GM19395 (cell line): ENCODE measurements at regions not wholly inside any gene's neighbourhood (a gene's known extent, or its start where the extent isn't known, plus 50 kb on each side); places are given as distances from the start of the nearest gene placed in this dataset.
"Not testable (repeated sequence)": the region's sequence is repeated elsewhere in the genome, so short reads cannot be mapped to it uniquely, and the experiment has no call there.

Experiments used
- ATAC-seq: cut with Tn5 transposase; IDR thresholded peaks from one replicate; pipeline ENCODE4 v1.9.1; 2021; ENCODE audit warnings: mild to moderate bottlenecking, moderate library complexity; ENCODE audit not compliant: unreplicated experiment

DNA sequence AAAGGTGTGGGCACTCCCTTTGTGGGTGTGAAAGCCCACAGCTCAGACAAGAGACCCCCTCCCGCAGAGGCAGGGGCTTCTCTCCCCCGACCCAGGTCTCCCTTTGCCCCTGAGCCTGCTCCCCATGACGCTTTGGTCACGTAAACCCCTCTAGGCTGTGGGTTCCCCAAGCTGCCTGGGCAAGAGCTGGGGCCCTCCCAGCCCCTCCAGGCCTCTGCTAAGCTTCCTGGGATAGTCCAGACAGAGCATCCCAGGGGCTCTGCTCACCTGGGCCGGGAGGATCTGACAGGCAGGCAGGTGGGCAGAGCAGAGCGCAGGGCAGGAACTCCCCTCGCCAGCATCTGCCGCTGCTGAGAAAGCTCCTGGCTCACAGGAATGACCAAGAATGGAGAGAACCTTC is 177.3 kb downstream of the BANP start:
- no peak for ATAC-seq

DNA sequence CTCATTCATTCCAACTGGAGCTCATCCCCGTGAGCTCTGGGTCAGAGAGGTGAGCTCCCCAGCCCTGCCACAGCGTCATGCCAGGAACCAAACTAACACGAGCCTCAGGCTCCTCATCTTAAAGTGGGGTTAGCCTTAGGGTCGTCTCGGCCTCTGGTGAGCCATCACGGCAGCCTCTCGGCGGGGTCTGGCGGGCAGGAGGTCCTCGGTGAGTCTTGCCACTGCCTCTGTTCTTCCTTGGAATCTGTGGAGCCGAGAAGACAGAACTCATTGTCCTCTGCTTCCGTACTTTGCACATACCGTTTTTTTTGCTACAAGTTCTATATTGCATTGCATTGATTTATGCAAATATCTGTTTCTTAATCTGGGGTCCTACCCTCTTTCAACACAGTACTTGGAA is 177.9 kb downstream of the BANP start:
- not testable (repeated sequence) for ATAC-seq

DNA sequence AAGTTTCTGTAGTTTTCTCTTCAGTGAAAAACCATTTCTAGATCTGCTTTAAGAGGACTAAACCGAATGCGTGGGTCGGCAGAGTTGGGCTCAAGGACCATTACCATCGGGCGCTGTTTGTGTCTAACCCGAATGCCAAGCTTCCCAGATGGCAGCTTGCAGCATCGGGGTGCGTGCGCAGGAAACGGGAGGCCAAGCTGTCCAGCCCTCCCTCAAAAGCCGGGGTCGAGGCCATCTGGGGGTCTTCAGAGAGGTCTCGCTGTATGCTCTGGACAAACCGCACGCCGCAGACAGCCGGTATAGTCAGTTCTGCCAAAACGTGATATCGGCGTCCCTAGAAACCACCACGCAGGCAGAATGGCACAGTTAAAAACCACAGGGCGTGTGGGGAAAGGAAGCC is 178.8 kb downstream of the BANP start:
- ATAC-seq = no peak

DNA sequence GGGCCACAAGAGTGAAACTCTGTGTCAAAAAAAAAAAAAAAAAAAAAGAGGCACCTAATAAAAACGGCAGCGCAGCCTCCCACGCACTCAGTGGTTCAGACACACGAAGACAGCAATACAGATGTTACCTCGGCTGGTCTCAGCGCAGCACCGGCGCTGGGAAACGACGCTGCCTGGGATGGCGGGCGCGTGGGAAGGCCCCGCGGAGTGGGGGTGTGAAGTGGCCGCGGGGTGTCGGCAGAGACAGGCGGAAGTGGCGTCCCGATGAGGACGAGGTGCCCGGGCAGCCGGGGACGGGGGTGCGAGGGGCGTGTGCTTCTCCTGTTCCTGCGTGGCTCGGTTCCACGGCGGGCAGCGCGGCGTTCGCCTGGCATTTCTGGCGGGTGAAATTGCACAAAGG is 179.4 kb downstream of the BANP start:
- no peak for ATAC-seq

DNA sequence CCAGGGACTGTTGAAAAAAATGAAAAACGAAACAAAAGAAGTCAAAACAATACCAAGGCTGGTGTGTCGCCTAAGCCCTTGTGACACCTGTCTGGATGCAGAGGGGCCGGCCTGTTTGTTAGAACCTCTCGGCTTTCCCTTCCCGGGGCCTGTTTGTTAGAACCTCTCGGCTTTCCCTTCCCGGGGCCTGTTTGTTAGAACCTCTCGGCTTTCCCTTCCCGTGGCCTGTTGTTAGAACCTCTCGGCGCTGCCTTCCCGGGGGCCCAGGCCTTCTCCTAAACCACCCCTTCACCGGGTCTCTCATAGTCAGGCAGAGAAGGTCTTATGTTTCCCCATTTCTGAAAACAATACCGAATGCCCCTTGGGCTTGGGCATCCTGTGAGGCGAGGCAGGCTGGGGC is 180.0 kb downstream of the BANP start:
- no peak for ATAC-seq

DNA sequence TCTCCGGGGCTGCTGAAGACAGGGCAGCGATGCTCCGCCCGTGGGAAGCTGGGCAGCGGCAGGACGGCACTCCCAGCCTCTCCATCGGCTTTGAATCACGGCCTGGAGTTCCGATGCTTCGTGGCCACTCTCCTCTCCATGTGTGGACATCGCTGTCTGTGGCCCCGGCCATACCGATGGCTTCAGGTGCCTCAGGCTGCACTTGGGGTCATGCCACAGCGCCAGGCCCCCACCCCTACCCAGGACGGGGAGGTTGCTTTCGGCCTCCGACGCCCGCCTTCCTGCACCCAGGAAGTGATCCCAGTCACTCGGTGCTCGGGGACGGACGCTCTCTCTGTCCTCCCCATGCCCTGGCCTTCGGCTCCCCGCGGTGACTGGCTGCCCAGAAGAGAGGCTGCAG is 180.7 kb downstream of the BANP start:
- ATAC-seq = no peak

DNA sequence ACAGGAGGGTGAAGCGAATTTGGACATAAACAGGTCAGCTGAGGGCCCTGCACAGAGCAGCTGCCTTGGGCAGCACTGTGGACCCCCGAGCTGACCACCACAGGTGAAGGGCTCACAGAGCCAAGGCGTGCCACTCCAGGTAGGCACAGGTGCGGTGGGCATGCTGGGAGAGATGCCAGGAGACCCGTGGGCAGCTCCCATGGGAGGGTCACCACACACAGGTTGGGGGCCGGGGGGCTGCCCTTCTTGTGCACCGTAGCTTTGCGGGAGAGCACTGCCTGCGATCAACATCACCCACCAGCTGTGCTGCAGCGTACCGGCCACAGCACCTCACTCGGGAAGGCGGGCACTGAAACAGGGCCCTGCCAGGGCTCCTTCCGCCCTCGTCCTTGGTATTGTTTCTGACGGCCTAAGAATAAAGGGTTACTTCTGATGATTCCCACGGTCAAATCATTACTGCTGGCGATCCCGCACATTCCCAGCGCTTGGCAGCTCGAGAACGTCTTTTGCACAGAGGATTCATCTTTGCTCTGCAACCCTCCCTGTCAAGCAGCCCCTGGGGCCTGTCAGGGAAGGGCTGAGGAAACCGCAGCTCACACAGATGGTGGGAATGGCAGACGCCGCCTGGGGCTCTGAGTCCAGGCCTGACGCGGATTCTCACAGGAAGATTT is 181.7 kb downstream of the BANP start:
- no peak for ATAC-seq

DNA sequence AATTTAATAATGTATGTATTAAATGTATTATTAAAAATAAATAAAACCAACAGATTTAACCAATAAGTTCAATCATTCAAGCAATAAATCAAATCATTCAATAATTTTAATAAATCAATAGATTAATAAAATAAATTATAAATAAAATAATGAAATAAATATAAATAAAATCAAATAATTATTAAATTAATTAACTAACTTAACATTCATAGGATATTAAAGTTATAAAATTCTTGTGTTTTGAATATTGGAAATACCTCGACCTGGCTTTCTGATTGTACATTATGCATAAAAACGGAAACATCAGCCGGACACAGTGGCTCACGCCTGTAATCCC is 182.2 kb downstream of the BANP start:
- no peak for ATAC-seq

DNA sequence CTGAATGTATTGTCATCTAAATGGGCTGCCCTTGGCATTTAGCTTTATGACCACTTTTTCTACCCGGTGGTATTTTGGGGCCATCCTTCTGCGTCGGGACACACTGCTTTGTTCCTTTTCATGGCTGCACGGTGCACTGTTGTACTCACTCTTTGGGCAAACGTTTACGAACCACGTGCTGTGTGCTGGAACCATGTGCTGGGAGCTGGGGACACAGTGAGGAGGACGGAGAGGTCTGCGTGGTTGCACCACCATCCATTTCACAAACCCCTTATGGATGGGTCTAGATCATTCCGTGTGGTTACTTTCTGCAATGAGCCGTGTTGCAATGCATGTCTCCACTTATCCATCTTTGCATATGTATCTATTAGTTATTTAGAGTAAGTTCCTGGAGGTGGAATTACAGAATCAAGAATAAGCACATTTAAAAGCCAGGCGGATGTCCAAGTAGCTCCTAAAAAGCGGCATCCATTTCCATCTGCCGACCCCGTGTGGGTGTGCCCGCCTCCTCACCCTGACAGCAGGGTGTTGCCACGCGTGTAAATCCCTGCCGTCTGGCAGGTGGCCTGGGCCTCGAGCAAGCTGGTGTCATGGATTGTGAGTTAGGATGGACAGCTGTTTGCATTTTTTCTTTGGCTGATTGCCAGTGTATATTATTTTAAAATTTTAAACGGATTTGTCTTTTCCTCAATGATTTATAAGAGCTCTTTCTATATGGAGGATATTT is 183.1 kb downstream of the BANP start:
- not testable (repeated sequence) for ATAC-seq

DNA sequence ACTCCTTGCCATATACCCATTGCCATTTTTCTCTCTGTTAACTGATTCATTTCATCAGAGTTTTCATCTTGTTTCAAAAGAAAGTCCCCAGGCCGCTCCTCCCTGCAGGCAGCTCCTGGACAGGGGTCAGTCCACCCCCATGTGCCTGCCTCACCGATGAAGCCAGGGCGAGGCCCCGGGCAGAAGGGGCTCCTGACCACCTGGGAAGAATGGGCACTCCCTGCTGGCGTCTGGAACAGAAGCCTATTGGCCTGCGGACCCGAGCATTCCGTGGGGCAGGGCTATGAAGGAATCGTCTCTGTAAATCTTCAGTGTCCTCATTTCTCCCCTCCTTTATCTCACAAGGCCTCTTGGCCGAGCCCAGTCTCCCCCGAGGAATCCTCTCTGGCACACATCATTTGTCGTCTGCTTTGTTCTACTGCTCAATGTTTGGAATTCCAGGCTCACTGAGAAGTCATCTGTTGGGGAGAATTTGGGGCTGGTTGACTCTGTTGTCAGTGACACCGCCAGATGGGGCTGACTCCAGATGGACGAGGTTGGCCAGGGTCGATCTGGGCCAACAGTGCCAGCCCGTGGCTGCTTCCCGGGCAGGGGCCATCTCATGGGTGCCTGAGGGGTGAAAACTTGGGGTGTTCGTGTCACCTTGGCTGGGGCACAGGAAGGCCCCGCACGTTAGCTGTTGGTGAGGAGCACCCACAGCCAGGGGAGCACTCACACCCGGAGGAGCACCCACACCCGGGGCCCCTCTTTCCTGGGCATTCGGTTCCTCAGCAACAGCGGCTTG is 183.9 kb downstream of the BANP start:
- not testable (repeated sequence) for ATAC-seq

DNA sequence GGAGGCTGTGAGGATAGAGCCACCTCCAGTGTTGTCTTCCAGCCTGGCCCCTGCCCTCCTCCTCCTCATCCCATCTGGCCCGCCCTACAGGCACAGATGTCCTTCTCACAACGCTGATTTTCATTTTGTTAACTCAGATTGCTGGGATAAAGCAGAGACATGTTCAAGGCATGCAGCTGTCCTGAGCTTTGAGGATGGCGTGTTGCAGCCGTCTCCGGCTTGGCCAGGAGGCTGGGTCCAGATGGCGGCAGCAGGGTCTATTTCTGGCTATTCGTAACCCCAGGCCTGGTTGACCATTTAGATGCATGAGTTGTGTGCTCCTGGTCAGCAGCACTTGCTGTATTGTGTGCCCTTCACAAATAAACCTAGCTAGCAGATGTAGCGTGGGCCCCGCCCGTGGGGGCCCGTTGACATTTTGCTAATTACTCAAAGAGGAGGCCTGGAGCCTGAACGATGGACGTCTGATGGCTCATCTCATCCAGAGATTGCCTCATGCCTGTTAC is 185.0 kb downstream of the BANP start:
- ATAC-seq = not testable (repeated sequence)

DNA sequence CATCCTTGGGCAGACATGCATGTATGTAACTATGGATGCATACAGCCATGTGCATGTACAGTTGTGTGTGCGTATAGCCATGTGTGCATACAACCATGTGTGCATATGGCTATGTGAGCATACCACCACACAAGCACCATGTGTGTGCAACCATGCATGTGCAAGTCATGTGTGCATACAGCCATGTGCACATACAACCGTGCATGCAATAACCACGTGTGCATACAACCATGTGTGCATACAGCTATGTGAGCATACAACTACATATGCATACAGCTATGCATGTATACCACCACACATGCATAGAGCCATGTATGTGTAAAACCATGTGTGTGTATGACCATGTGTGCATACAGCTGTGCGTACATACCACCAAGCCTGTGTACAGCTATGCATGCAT is 185.7 kb downstream of the BANP start:
- not testable (repeated sequence) for ATAC-seq

DNA sequence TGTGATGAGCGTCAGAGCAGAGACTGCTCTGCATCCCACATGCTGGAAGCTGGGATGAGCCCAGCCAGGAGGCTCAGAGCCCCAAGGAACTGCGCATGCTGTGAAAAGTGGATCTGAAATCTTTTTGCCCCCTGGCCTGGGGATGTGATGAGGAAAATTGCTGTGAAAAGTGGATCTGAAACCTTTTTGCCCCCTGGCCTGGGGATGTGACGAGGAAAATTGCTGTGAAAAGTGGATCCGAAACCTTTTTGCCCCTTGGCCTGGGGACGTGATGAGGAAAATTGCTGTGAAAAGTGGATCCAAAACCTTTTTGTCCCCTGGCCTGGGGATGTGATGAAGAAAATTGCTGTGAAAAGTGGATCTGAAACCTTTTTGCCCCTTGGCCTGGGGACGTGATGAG is 187.9 kb downstream of the BANP start:
- not testable (repeated sequence) for ATAC-seq

DNA sequence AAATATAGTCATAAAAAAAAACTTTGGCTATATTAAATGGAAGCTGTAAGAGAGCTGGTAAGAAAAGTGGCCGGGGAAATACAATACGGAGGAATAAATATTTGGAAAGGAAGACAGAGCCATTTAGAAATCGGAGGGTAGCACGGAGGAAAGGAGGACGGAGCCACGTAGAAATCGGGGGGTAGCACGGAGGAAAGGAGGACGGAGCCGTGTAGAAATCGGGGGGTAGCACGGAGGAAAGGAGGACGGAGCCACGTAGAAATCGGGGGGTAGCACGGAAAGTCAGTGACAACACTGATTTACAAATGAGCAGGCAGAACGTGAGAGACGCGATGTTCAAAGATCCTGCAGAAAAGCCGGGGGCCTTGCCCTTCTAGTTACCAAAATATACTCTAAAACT is 189.0 kb downstream of the BANP start:
- not testable (repeated sequence) for ATAC-seq

DNA sequence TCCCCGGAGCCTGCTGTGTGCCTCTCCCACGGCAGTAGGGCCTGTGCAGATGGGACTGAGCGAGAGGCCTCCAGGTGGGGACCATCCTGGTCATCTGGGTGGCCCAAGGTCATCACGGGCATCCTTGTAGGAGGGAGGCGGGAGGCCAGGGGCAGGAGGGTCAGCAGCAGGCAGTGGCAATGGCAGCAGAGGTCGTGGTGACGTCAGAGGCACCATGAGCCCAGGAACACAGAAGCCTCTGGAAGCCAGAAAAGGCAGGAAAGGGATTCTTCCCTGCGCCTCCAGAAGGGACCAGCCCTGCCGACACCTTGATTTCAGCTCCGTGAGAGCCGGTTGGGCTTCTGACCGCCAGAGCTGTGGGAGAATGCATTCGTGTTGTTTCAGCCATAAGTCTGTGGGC is 190.3 kb downstream of the BANP start:
- ATAC-seq = no peak

DNA sequence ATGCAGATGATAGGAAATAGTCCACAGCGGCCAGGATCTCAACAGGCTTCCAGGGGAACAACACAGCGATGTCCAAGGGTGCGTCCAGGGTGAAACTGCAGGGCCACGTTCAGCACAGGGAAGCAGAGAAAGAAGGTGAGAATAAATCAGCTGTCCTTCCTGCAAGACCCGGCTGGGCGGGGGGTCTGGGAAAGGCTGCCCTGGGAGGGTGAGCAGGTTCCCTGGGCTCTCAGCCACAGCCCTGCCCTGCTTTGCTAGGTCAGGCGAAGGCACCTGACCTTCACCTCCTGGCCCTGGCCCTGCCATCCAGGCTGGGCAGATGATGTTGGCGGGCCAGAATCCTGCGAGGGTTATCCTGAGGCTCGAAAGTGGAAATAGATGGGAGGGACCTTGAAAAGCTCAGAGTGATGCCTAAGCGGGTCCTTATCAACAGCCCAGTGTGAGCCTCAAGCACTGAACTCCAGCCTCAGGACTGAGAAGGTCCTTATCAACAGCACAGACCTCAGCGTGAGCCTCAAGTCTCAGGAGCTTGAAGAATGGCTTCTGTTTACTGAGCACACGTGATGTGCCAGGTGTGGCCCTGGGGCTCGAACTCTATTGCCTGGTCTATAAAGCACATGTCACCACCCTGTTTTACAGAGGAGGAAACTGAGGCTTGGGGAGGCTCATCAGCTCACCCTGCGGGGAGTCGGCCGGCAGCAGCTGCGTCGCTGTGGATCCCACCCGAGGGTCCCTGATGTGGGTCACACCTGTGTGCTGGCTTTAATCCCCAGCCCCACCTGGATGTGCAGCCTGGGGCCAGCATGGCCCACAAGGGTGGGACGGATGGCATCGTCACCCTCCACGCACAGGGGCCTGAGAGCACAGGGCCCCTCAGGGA is 191.1 kb downstream of the BANP start:
- ATAC-seq = not testable (repeated sequence)

DNA sequence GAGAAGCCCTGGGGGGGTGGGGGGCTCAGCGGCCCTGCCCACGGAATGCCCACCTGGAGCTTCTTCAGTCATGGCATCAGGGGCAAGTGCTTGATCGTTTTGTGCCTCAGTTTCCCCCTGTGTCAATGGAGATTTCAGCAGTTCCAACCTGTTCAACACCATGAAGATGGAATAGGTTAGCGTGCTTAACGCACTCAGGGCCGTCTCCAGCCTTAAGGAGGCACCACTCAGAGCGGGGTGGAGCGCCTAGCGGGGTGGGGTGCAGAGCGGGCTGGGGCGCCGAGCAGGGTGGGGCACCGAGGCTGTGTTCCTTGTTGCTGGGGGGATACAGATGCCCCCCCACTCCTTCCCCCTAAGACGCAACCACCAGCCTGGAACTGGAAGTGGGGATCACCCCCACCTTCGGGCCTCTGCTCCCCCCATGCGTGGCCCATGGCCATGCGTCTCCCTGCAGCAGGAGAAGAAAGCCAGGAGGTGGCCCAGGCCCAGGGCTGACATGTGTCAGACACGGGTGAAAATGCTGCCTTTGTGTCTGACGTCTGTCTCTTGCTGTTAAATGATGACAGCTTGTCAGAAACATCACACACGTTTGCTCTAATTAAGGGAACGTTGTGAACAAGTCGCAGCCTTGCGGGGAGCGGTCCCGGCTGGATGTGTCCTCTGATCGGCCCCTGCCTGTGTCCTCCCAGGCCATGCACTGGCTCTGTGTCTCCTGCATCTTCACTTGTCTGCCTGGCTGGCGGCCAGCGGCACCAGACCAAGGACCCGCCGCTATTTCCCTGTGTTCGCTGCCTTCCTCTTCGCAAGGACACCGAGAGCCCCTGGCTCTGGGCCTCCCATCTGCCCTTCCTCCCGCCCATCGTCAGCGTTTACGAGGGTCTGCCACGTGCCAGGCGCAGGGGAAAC is 192.1 kb downstream of the BANP start:
- not testable (repeated sequence) for ATAC-seq

DNA sequence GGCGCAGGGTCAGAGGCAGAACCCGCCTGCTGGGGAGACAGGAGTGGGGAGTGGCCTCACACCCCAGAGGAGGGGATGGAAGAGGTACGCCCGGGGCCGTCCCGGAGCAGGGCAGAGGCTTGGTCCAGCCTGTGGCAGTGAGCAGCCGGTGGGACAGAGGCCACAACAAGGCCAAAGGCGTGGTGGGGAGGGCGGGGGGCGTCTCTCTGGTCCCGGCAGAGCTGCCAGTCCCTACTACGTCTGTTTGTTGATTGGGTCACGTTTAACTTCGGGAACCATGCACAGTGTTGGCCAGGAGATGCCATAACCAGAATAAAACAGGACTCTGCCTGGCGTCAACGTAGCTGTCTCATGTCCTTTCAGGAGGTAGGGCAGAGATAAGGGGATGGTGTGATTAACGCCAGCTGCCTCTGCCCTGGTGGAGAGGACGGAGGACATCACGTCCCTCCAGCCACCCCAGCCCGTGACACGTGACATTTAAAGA is 192.8 kb downstream of the BANP start:
- no peak for ATAC-seq

DNA sequence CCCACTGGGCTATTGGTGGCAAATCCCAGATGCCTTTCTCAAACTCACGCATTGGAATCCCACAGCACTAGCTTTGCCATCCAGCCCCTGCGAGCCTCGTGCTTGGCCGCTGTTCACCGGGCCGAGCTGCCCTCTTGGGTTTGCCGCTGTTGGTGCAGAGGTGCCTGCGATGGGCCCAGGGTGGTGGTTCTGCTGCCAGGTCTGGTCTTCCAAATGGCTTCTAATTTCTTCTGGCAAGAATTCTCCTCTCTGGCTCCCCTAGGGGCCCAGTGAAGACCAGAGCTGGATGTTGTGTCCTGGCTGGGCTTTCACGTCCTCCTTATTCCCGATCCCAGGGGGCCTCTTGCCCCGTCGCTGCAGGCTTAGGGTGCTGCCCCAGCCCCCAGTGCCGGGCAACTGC is 194.1 kb downstream of the BANP start:
- ATAC-seq = not testable (repeated sequence)
